ENCODE measurements at regions not wholly inside any gene's neighbourhood (a gene's known extent, or its start where the extent isn't known, plus 50 kb on each side); places are given as distances from the start of the nearest gene placed in this dataset.

DNA sequence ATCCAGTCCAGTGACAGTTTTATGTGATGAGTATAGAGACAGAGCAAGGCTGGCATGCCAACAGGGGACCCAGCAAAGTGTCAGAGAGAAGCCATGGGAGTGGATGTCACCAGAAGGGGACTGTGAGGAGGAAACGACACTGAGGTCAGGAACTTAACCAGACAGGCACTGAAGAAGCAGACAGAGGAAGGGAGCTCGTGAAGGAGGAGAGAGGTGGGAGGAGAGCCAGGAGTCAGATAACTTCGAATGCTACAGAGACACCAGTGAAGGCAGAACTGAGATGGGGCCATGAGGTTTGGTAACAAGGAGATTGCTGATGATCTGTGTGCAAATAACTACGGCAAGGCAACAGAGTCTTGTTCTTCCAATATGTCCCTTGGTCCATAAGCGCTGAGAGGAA is 211.1 kb upstream of the FOXA2 start:
- no peak for DNase-seq

DNA sequence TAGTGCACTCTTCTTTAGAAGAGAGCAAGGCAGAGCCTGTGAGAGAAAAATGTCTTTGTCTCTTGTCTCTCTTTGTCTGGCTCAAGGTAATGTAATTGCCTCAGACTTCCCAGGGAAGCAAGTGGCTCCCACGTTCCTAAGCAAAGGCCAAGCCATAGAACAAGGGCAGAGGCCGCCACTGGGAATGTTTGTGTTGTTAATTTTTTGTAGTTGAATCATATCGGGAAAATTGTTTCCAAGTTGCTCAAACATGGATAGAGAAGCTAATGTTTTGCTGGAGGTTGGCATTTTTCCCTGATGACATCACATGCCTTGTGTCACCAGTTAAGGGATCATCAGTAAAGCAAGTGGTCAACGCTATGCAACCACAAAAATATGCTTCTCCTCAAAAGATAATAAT is 211.5 kb upstream of the FOXA2 start:
- DNase-seq, result no peak

- DNase-seq, result no peak
Observed at GRCh38 chr20:22796469-22797077, 212.2 kb upstream of the FOXA2 start.

GRCh38 chr20:22797103-22797502 is 212.7 kb upstream of the FOXA2 start:
- no peak for DNase-seq

GRCh38 chr20:22799687-22800086 is 215.3 kb upstream of the FOXA2 start:
- DNase-seq, result no peak

GRCh38 chr20:22800129-22800528 is 215.8 kb upstream of the FOXA2 start:
- DNase-seq, result no peak

DNA sequence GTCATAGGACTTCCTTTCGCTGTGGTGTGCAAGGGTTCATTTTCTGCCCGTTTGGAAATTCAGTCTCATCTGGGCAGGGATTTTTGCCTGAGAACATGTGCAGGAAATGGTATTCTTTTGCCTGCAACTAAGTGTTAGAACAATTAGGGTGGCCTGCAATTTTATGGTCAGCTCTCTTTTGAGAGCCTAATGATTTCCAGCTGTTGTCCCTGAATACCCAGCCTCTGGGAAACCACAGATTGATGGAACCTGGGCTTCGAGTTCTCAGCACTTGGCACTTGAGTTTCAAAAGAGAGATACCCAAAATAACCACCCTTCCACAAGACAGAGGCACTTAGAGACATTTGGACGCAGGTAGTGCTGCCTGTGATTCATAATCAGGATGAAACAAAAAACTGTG is 217.2 kb upstream of the FOXA2 start:
- DNase-seq, result no peak

GRCh38 chr20:22802296-22802695 is 217.9 kb upstream of the FOXA2 start:
- DNase-seq, result no peak

GRCh38 chr20:22805219-22805618 is 220.8 kb upstream of the FOXA2 start:
- DNase-seq, result no peak

DNA sequence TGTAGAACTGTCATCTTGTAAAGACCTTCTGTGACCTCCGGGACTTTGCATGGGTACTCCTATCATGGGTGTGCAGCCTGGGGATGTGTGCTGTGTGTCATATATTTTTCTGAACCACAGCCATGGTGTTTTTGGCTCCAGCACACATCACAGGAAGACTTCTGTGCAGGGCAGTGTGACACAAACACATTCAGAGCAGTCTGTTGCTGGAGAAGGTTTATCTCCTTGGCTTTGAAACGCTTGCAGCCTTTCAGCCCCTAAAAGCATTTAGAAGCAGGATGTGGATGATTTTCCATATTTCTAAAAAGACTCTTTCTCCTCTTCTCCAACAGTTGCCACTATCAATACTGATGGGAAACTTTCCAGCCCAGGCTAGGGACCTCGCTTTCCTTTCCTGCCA is 221.6 kb upstream of the FOXA2 start:
- DNase-seq, result no peak

- no peak for DNase-seq
Observed at GRCh38 chr20:22807045-22807444, 222.7 kb upstream of the FOXA2 start.

DNA sequence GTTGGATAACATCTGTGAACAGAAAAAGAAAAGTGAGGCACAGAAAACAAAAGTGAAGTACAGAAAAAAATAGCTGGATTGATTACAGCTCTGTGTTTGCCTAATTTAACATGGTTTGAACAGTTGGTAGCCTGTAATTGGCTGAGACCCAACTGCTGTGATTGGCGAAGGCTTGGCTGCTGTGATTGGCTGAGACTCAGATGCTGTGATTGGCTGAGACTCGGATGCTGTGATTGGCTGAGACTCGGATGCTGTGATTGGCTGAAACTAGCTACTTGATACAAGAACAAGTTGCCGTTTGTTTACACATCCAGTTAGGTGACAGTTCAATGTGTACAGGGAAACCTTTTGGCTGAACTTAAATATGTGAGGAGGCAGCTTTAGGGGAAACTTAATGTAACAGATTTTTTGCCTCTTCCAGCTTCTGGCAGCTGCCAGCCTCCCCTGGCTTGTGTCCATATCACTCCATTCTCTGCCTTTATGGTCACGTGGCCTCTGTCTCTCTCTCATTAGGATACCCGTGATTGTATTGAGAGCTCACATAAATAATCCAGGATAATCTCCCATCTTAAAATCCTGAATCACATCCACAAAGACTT is 223.4 kb upstream of the FOXA2 start:
- DNase-seq, result no peak

- DNase-seq, result no peak
Observed at GRCh38 chr20:22808628-22809027, 224.3 kb upstream of the FOXA2 start.

DNA sequence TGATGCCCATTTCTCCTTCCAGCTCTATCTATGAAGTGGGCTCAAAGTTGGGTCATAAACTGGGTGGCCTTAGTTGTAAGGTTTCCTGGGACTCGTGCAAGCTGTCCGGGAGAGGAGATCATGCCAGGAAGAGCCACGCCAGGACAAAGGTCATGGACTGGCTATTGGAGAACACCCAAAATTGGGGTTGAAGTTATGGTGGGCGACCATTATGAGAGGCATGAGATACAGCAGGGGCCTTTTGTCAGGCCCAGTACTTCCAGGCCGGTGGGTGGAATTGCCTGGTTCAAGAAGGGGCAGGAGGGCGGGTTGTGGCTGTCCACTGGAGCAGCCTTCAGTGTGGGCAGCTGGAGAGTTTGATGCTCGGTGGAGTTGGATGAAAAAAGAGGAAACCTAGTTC is 225.1 kb upstream of the SSTR4 start:
- DNase-seq, result no peak

DNA sequence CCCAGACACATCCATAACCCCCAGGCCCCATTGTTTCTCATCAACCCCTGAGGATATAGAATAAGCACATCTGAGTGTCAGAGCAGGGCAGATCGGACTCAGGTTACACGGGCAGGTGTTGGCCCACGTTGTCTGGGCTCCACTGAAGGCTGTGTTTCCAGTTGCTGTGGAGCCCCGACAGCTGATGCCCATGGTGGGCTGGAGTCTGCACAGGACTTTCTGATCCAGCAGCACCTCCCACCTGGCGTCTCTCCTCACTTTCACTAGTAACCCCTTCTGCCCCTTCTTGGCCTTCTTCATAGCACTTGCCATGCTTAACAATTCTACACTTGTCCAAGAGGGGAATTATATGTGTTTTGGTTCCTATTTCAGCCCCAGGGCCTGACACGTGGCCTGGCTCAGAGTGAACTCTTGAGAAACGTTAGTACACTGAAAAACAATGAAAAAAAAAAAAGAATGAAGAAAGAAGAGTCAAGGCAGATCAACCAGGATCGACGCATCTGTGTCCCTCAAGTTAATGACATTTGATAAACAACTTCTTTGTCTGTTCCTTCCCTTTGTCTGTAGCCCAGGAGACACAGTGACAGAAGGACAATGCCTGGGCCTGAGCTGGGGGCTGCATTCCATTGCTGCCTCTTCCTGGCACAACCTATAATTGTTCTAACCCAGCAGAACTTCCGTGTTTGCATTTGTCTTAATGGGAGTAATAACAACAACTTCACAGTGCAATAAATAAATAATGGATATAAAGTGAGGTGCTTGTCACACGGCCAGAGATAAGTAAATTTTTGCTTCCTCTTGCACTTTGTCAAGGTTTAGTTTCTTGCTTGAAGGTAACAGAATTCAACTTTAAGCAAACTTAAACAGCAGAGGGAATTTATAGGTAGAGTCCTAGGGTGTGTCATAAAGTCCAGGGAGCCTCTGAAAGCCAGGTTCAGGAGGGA is 224.2 kb upstream of the SSTR4 start:
- no peak for DNase-seq

DNA sequence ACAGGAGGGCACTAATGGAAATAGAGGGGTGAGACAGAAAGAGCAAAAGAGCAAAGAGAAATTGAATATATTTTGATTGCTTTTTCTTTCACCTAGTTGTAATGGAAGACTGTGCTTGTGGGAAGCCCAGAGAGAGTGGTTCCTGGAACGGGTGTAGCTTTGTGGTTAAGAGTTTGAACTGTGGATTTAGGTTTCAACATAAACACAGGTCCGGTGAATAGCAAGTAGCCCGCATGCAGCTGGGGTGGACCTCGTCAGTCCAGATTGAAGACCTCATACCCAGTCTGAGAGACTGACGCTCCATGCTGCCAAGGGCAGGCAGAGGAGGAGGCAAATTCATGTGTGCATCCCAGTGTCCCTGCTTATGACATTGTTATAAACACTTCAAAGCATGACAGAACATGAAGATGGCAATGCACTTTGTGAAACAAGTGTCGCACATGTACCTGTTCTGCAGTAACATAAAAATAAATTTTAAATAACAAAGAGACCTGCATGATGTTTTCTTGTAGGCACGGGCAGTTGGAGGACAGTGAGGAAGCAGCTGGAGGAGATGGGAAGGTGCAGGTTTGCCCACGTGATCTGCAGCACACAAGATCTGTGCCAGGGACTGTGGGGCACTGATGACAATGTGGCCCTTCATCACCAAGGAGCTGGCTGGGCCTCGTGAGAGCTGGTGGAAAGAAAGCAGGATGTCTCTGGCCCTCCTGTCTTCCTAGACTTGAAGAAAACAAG is 220.5 kb upstream of the SSTR4 start:
- DNase-seq, result no peak

- no peak for DNase-seq
Observed at GRCh38 chr20:22815206-22815551, 219.9 kb upstream of the SSTR4 start.

DNA sequence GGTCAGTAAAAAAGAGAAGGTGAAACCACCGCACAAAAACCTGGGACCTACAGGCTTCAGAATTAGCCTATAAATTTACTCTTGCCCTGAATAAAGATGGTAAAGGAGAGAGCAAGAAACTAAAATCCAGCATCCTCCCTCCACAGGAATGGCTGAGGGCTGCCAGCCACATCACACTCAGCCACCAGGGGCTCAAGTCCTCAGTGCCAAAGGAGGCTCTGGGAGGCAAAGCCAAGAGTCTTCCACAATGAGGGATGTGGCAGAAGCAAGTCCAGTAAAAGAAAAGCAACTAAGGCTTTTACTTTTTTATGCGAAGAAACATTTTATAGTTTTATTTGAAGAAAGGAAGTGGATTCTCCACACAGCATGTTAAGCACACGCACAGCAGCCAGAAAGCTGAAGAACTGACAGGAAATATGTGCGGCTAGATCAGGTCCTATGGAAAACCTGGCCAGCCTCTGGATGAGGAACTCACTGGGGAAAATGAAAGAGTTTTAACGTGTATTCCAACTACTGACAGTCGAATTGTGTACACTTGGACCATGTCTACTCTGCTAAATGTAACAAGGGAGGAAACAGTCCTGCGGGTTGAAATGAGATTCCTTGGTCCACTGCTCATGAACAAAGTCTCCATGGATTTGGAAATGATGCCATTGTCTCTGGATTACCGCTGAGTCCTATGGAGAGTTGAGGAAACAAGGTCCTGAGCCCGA is 219.4 kb upstream of the SSTR4 start:
- DNase-seq, result no peak

GRCh38 chr20:22818636-22819035 is 216.5 kb upstream of the SSTR4 start:
- DNase-seq, result no peak

DNA sequence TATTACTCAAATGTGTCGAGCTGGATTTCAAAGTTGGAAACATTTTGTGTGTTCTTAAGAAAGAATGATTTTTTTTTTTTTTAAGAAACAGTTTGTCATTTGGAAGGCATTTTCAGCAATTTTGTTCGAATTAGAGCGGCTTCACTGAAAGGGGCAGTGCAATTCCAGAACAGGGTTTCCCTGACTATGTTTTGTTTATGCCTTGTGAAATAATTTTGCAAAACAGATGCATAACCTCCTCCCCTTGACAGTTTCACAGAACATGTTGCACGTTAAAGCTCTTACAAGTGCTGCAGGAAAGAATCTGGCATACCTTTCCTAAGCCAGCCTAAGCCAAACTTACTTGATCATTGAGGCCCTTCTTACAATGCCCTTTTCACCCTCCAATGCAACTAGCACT is 216.0 kb upstream of the SSTR4 start:
- no peak for DNase-seq

DNA sequence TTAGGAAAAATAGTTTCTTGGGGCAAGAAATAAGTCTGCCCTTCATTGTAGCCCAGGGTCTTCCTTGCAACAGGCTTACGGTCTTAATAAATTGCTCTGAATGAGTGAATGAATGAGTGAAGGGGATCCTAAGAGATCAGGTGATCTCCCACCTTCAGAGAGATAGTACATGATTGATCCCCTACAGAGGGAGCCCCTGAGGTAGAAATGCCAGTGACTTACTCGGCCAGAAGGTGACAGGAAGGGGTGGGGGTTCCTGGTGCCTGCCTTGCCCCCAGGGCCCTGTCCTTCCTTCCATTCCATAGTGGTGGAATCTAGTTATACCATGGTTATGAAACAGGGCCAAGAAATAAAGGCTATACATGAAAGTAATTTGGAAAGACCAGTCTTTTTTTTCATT is 215.3 kb upstream of the SSTR4 start:
- DNase-seq, result no peak

GRCh38 chr20:22821081-22821727 is 213.9 kb upstream of the SSTR4 start:
- no peak for DNase-seq
